ENCODE measurements at regions not wholly inside any gene's neighbourhood (a gene's known extent, or its start where the extent isn't known, plus 50 kb on each side); places are given as distances from the start of the nearest gene placed in this dataset.
"Not testable (repeated sequence)": the region's sequence is repeated elsewhere in the genome, so short reads cannot be mapped to it uniquely, and the experiment has no call there.

GRCh38 chr3:65153850-65154512 lies 466.2 kb upstream of the ADAMTS9 start:
- WGBS, 10 experiments, result 20 to 86% (median 39%) methylated on average over 1 to 8 of the region's 8 CpGs
- in situ Hi-C loops (cut with MboI; ENCODE audit: low pct_unique_long_range_greater_than_20kb in 2 of 9, low sequenced_read_pairs in 9 of 9, unreplicated experiment in 9 of 9), result no loop called here
- ATAC-seq (replicated peaks in 6 of 8), result peak in 3 of 8 experiments; percentile 15 to 29 (median 25)
- Histone ChIP-seq H3K27ac (no peak overlapping the region), H3K4me3 (no peak overlapping the region), H3K4me1 (replicated peaks in 1 of 2) (peaks cover 8% of the 10 kb centered on the region in 2 donors)

- 60 to 100% (median 84%) methylated on average over 2 to 6 of the region's 6 CpGs for WGBS, 10 experiments
- H3K4me3 ChIP-seq, result no peak overlapping the region
- in situ Hi-C loops (cut with MboI; ENCODE audit: low pct_unique_long_range_greater_than_20kb in 2 of 9, low sequenced_read_pairs in 9 of 9, unreplicated experiment in 9 of 9), result no loop called here
- H3K4me1 ChIP-seq (replicated peaks in 1 of 2), result peaks cover 8% of the 10 kb centered on the region in 2 donors
- no peak for ATAC-seq (replicated peaks in 6 of 8)
- H3K27ac ChIP-seq, result no peak overlapping the region
Measured at GRCh38 chr3:65151666-65152065, 463.9 kb upstream of the ADAMTS9 start.

DNA sequence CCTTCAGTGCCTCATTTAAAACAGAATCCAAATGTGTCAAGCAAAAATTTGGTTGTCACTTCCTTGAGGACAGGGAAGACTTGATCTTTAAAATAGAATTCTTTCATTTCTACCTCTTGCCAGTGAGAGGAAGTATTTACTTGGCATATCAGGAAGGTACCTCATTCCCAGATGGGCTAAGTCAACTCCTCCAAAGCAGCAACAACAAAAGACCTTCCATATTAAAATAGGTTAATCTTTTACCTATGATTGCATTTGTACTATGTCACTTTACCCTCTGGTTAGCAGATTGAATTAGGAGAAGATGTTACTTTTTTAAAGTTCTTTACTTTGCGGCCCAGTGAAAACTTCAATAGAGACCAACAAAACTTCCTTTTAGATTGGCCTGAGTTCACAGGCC lies 462.1 kb upstream of the ADAMTS9 start:
- in situ Hi-C loops (cut with MboI; ENCODE audit: low pct_unique_long_range_greater_than_20kb in 2 of 9, low sequenced_read_pairs in 9 of 9, unreplicated experiment in 9 of 9), result no loop called here

GRCh38 chr3:65148687-65149086 lies 460.9 kb upstream of the ADAMTS9 start:
- no peak for ATAC-seq (replicated peaks in 6 of 8)
- no peak overlapping the region for H3K27ac ChIP-seq
- in situ Hi-C loops (cut with MboI; ENCODE audit: low pct_unique_long_range_greater_than_20kb in 2 of 9, low sequenced_read_pairs in 9 of 9, unreplicated experiment in 9 of 9), result no loop called here
- no peak overlapping the region for H3K4me3 ChIP-seq
- peaks cover 2% of the 10 kb centered on the region in 2 donors for H3K4me1 ChIP-seq (replicated peaks in 1 of 2)
- WGBS, 10 experiments, result 23 to 90% (median 41%) methylated on average over 1 to 2 of the region's 2 CpGs; no CpG with 5 or more reads in 4 of the 10 experiments

More for the DNA sequence above, 462.1 kb upstream of the ADAMTS9 start:
- no peak overlapping the region for H3K27ac ChIP-seq
- H3K4me3 ChIP-seq, result no peak overlapping the region
- H3K4me1 ChIP-seq (replicated peaks in 1 of 2), result peaks cover 8% of the 10 kb centered on the region in 2 donors
- ATAC-seq (replicated peaks in 6 of 8), result no peak
- 100% methylated on average over 1 of the region's 1 CpG; no CpG with 5 or more reads in 4 of the 10 experiments for WGBS, 10 experiments

GRCh38 chr3:65146179-65146578 lies 458.4 kb upstream of the ADAMTS9 start:
- peaks cover 4 to 6% of the 10 kb centered on the region in 2 donors for H3K4me1 ChIP-seq (replicated peaks in 1 of 2)
- in situ Hi-C loops (cut with MboI; ENCODE audit: low pct_unique_long_range_greater_than_20kb in 2 of 9, low sequenced_read_pairs in 9 of 9, unreplicated experiment in 9 of 9), result no loop called here
- WGBS, 10 experiments, result 45 to 83% (median 57%) methylated on average over 1 to 3 of the region's 3 CpGs; no CpG with 5 or more reads in 1 of the 10 experiments
- H3K27ac ChIP-seq, result no peak overlapping the region
- no peak overlapping the region for H3K4me3 ChIP-seq
- peak in 2 of 8 experiments; percentile 53 to 59 for ATAC-seq (replicated peaks in 6 of 8)

GRCh38 chr3:65145680-65146079 lies 457.9 kb upstream of the ADAMTS9 start:
- no peak overlapping the region for H3K4me3 ChIP-seq
- H3K4me1 ChIP-seq (replicated peaks in 1 of 2), result peaks cover 4 to 6% of the 10 kb centered on the region in 2 donors
- in situ Hi-C loops (cut with MboI; ENCODE audit: low pct_unique_long_range_greater_than_20kb in 2 of 9, low sequenced_read_pairs in 9 of 9, unreplicated experiment in 9 of 9), result no loop called here
- no peak overlapping the region for H3K27ac ChIP-seq
- ATAC-seq (replicated peaks in 6 of 8), result no peak
- WGBS, 10 experiments, result 13 to 100% (median 58%) methylated on average over 1 of the region's 1 CpG; no CpG with 5 or more reads in 6 of the 10 experiments

GRCh38 chr3:65144791-65145351 lies 457.1 kb upstream of the ADAMTS9 start:
- no peak for ATAC-seq (replicated peaks in 6 of 8)
- H3K4me3 ChIP-seq, result no peak overlapping the region
- in situ Hi-C loops (cut with MboI; ENCODE audit: low pct_unique_long_range_greater_than_20kb in 2 of 9, low sequenced_read_pairs in 9 of 9, unreplicated experiment in 9 of 9), result no loop called here
- no peak overlapping the region for H3K27ac ChIP-seq
- H3K4me1 ChIP-seq (replicated peaks in 1 of 2), result peaks cover 4 to 9% of the 10 kb centered on the region in 2 donors

GRCh38 chr3:65142456-65142855 lies 454.7 kb upstream of the ADAMTS9 start:
- Histone ChIP-seq H3K4me3 (no peak overlapping the region), H3K4me1 (replicated peaks in 1 of 2) (peaks cover 12 to 27% of the 10 kb centered on the region in 2 donors), H3K27ac (no peak overlapping the region)
- in situ Hi-C loops (cut with MboI; ENCODE audit: low pct_unique_long_range_greater_than_20kb in 2 of 9, low sequenced_read_pairs in 9 of 9, unreplicated experiment in 9 of 9), result no loop called here
- peak in 2 of 8 experiments; percentile 36 to 68 for ATAC-seq (replicated peaks in 6 of 8)

- H3K4me1 ChIP-seq (replicated peaks in 1 of 2), result peaks cover 12 to 33% of the 10 kb centered on the region in 2 donors
- no peak overlapping the region for H3K4me3 ChIP-seq
- ATAC-seq (replicated peaks in 6 of 8), result peak in 5 of 8 experiments; percentile 27 to 54 (median 35)
- in situ Hi-C loops (cut with MboI; ENCODE audit: low pct_unique_long_range_greater_than_20kb in 2 of 9, low sequenced_read_pairs in 9 of 9, unreplicated experiment in 9 of 9), result no loop called here
- 0 to 60% (median 40%) methylated on average over 1 to 3 of the region's 3 CpGs; no CpG with 5 or more reads in 1 of the 10 experiments for WGBS, 10 experiments
- H3K27ac ChIP-seq, result no peak overlapping the region
Measured at GRCh38 chr3:65138556-65138955, 450.8 kb upstream of the ADAMTS9 start.

DNA sequence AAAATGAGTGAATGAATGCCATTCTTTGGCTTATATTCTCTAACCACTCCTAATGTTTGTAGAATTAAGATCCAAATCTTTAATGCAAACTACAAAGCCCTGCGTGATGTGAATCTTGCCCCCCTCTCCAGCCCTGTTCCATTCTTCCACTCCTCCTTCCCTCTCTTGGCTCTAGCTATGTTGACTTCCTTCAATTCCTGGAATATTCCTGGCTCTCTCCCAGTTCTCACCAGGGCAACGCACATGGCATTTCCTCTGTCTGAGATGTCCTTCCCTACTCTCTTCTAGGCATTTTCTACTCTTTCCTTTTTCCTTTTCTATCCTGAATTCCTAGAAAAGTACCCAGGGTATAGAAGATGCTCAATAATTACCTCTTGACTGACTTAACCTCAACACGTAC lies 446.0 kb upstream of the ADAMTS9 start:
- H3K4me1 ChIP-seq (replicated peaks in 1 of 2), result peaks cover 7 to 13% of the 10 kb centered on the region in 2 donors
- peak in 1 of 8 experiments; percentile 52 for ATAC-seq (replicated peaks in 6 of 8)
- H3K4me3 ChIP-seq; H3K27ac ChIP-seq; in situ Hi-C loops (cut with MboI; ENCODE audit: low pct_unique_long_range_greater_than_20kb in 2 of 9, low sequenced_read_pairs in 9 of 9, unreplicated experiment in 9 of 9): not testable (repeated sequence)
- WGBS, 10 experiments, result 0 to 96% (median 50%) methylated on average over 1 to 3 of the region's 3 CpGs; no CpG with 5 or more reads in 1 of the 10 experiments

DNA sequence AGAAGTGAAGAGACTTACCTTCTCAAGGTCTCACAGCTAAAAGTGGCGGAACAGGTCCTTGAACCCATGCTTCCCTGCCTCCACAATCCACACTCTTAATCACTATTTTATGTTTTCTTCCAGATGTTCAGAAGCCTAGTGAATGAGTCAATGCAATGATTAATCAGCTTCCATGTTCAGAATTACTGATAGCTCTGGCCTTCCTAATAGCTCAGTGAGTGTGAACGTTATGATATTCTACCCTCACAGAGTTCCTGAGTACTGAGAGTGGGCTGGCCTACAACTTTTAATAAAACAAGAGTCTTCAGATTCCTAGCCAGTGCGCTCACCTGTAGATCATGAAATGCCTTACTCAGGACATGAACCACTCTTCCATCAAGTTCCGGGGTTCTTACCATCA lies 443.0 kb upstream of the ADAMTS9 start:
- no peak overlapping the region for H3K4me3 ChIP-seq
- H3K4me1 ChIP-seq (replicated peaks in 1 of 2), result peaks cover 3 to 7% of the 10 kb centered on the region in 2 donors
- in situ Hi-C loops (cut with MboI; ENCODE audit: low pct_unique_long_range_greater_than_20kb in 2 of 9, low sequenced_read_pairs in 9 of 9, unreplicated experiment in 9 of 9), result no loop called here
- WGBS, 10 experiments, result 42 to 100% (median 82%) methylated on average over 2 to 4 of the region's 4 CpGs; no CpG with 5 or more reads in 2 of the 10 experiments
- ATAC-seq (replicated peaks in 6 of 8), result no peak
- no peak overlapping the region for H3K27ac ChIP-seq

GRCh38 chr3:65128346-65128745 lies 440.5 kb upstream of the ADAMTS9 start:
- no peak for ATAC-seq (replicated peaks in 6 of 8)
- Histone ChIP-seq H3K27ac (no peak overlapping the region), H3K4me3 (no peak overlapping the region), H3K4me1 (replicated peaks in 1 of 2) (peaks cover 2 to 3% of the 10 kb centered on the region in 2 donors)
- in situ Hi-C loops (cut with MboI; ENCODE audit: low pct_unique_long_range_greater_than_20kb in 2 of 9, low sequenced_read_pairs in 9 of 9, unreplicated experiment in 9 of 9), result no loop called here
- 28 to 100% (median 93%) methylated on average over 2 to 5 of the region's 6 CpGs; no CpG with 5 or more reads in 3 of the 10 experiments for WGBS, 10 experiments

GRCh38 chr3:65126527-65127410 lies 439.0 kb upstream of the ADAMTS9 start:
- ATAC-seq (replicated peaks in 6 of 8), result peak in 4 of 8 experiments; percentile 41 to 78 (median 58)
- Histone ChIP-seq H3K4me1 (replicated peaks in 1 of 2) (peaks cover 2 to 3% of the 10 kb centered on the region in 2 donors), H3K4me3 (no peak overlapping the region), H3K27ac (no peak overlapping the region)
- in situ Hi-C loops (cut with MboI; ENCODE audit: low pct_unique_long_range_greater_than_20kb in 2 of 9, low sequenced_read_pairs in 9 of 9, unreplicated experiment in 9 of 9), result no loop called here
- 5 to 100% (median 78%) methylated on average over 2 to 7 of the region's 7 CpGs for WGBS, 10 experiments
